ENCODE measurements at regions not wholly inside any gene's neighbourhood (a gene's known extent, or its start where the extent isn't known, plus 50 kb on each side); places are given as distances from the start of the nearest gene placed in this dataset.
"Not testable (repeated sequence)": the region's sequence is repeated elsewhere in the genome, so short reads cannot be mapped to it uniquely, and the experiment has no call there.

DNA sequence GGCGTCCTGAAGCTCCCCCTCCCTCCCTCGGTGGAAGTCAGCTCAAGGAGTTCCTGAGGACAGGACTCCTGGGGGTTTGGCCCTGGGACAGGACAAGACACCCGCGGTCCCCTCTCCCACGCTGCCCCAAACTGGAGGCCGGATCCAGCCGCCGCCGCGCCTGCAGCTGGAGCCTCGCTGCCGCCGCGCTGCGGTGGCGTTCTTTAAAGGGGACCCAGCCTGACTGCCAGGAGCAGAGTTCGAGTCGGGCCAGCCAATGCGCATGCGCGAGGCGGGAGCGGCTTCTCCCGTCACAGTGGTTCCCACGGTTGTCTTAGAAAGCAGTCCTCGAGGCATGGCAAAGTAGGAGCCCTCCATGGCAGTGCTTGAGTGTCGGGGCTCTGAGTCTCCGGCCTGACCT is 362.7 kb upstream of the ZNF337 start:
- TF ChIP-seq, protein P1, sequence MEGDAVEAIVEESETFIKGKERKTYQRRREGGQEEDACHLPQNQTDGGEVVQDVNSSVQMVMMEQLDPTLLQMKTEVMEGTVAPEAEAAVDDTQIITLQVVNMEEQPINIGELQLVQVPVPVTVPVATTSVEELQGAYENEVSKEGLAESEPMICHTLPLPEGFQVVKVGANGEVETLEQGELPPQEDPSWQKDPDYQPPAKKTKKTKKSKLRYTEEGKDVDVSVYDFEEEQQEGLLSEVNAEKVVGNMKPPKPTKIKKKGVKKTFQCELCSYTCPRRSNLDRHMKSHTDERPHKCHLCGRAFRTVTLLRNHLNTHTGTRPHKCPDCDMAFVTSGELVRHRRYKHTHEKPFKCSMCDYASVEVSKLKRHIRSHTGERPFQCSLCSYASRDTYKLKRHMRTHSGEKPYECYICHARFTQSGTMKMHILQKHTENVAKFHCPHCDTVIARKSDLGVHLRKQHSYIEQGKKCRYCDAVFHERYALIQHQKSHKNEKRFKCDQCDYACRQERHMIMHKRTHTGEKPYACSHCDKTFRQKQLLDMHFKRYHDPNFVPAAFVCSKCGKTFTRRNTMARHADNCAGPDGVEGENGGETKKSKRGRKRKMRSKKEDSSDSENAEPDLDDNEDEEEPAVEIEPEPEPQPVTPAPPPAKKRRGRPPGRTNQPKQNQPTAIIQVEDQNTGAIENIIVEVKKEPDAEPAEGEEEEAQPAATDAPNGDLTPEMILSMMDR (IDR thresholded peaks at IDR 0.05): not testable (repeated sequence)
- TF ChIP-seq POLR2A (IDR thresholded peaks at IDR 0.05); POLR2AphosphoS5 (IDR thresholded peaks at IDR 0.05); EP300 (IDR thresholded peaks at IDR 0.05; ENCODE audit: low read depth): not testable (repeated sequence)

Measured in transverse colon (tissue), 4 donors.